SK-N-MC (cell line): ENCODE measurements at regions not wholly inside any gene's neighbourhood (a gene's known extent, or its start where the extent isn't known, plus 50 kb on each side); places are given as distances from the start of the nearest gene placed in this dataset.
"Not testable (repeated sequence)": the region's sequence is repeated elsewhere in the genome, so short reads cannot be mapped to it uniquely, and the experiment has no call there.

Source experiments
- EZH2 ChIP-seq: fragments of 200-600 bp; sonication (generic); IDR thresholded peaks from one replicate; pipeline ENCODE4 v1.6.1; 2017; ENCODE audit warnings: antibody characterized with exemption
- FOXP2 ChIP-seq: optimal IDR thresholded peaks from 2 replicates; pipeline ENCODE3; 2011; ENCODE audit warnings: mild to moderate bottlenecking, moderate library complexity; ENCODE audit not compliant: insufficient read depth; ENCODE audit errors: extremely low read length, control extremely low read depth

DNA sequence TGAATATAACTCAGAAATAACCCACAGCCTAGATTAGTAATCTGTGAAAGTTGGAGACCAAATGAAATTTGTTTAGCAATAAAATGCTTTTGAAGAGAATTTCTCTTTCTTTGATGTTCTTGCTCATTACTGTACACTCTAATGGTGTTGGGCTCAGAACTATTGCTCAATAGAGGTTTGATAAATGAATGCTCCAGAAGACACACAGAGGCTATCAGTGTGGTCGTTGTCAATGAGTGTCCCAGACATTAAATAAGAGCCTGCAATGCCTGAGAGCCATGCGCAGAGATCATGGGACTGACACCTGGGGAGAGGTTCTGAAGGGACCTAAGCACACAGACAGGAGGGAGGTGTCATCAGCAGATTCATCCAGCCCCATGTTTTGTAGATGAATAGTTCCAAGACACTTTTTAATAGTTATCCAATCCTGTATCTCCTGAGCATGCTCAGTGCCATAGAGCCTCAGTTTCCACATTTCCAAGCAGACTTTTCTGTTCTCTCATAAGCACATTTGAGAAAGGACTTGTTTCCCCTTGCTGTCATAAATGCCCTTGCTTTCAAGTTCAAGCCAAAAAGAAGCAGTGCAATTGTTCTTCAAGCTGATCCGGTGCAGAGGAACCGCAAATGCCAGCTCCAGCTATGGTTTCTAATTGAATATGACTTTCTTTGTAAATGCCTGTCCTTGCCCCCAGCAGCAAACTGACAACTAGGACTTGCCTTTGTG, 306.2 kb upstream of the PLGLB1 start:
- TF ChIP-seq EZH2, FOXP2: not testable (repeated sequence)
